Mesothelial cell of epicardium (in vitro differentiated cells): ENCODE measurements at regions not wholly inside any gene's neighbourhood (a gene's known extent, or its start where the extent isn't known, plus 50 kb on each side); places are given as distances from the start of the nearest gene placed in this dataset.

ENCODE experiments used
- DNase-seq, 2 experiments: peaks; one replicate each; pipeline ENCODE4 v3.0.0; 2021; ENCODE audit warnings: low spot score in 2 of 2; ENCODE audit not compliant: unreplicated experiment in 2 of 2
- H3K27ac Mint-ChIP-seq: 2 replicates; pipeline ENCODE4 v1.8.0; 2021; ENCODE audit warnings: mixed read lengths
- H3K27me3 Mint-ChIP-seq: 2 replicates; pipeline ENCODE4 v1.8.0; 2021; ENCODE audit warnings: low read depth, mixed read lengths
- H3K36me3 Mint-ChIP-seq: 2 replicates; pipeline ENCODE4 v1.8.0; 2021; ENCODE audit warnings: mixed read lengths
- H3K4me1 Mint-ChIP-seq: 2 replicates; pipeline ENCODE4 v1.8.0; 2021; ENCODE audit warnings: mixed read lengths
- H3K4me3 Mint-ChIP-seq: 2 replicates; pipeline ENCODE4 v1.8.0; 2021; ENCODE audit warnings: mild to moderate bottlenecking, moderate library complexity, mixed read lengths
- H3K9me3 Mint-ChIP-seq: 2 replicates; pipeline ENCODE4 v1.8.0; 2021; ENCODE audit warnings: mixed read lengths
- TF ChIP-seq, protein P1 (sequence below): fragments of 200-600 bp; sonication (generic); IDR thresholded peaks from one replicate; pipeline ENCODE4 v1.5.0; 2021; ENCODE audit warnings: antibody characterized with exemption; ENCODE audit not compliant: unreplicated experiment

DNA sequence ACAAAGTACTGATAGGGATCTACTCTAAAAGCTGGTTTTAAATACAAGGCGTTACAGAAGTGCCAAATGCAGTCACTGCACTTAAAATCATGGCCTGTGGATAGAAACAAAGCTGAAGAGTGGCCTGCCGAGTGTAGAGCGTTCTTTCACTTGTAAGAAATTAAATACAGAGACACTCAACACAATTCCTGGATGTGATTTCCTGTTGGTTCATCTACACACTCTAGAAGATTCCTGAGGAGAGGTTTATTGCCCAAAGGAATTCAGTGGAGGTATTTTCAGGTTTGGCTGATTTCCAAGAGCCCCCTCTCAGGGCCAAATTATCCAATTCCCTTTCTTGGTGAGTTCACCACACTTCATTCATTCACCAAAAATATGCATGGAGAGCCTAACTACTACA lies 200.3 kb upstream of the IL12A start:
- H3K27ac Mint-ChIP-seq, result peak overlapping the region; percentile 97
- no peak for DNase-seq

DNA sequence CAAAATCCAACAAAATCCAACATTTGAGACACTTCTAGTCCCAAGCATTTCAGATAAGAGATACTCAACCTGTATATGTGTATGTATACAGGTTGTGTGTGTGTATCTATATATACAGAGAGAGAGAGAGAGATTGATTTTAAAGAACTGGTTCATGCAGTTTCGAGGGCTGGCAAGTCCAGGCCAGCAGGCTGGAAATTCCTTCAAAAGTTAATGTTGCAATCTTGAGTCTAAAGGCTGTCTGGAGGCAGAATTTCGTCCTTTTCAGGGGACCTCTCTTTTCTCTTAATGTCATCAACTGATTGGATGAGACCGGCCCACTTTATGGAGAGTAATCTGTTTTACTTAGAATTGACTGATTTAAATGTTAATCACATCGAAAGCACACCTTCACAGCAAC lies 199.6 kb upstream of the IL12A start:
- H3K9me3 Mint-ChIP-seq, result no peaks in the 10 kb centered on the region
- H3K4me1 Mint-ChIP-seq, result peaks cover 70% of the 10 kb centered on the region
- no peaks in the 10 kb centered on the region for H3K27me3 Mint-ChIP-seq
- no peaks in the 10 kb centered on the region for H3K36me3 Mint-ChIP-seq
- no peak for DNase-seq
- TF ChIP-seq, protein P1, sequence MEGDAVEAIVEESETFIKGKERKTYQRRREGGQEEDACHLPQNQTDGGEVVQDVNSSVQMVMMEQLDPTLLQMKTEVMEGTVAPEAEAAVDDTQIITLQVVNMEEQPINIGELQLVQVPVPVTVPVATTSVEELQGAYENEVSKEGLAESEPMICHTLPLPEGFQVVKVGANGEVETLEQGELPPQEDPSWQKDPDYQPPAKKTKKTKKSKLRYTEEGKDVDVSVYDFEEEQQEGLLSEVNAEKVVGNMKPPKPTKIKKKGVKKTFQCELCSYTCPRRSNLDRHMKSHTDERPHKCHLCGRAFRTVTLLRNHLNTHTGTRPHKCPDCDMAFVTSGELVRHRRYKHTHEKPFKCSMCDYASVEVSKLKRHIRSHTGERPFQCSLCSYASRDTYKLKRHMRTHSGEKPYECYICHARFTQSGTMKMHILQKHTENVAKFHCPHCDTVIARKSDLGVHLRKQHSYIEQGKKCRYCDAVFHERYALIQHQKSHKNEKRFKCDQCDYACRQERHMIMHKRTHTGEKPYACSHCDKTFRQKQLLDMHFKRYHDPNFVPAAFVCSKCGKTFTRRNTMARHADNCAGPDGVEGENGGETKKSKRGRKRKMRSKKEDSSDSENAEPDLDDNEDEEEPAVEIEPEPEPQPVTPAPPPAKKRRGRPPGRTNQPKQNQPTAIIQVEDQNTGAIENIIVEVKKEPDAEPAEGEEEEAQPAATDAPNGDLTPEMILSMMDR, result no peak
- H3K27ac Mint-ChIP-seq, result peak overlapping the region; percentile 95
- H3K4me3 Mint-ChIP-seq, result no peak overlapping the region

More for the DNA sequence above, 200.3 kb upstream of the IL12A start:
- Mint-ChIP-seq H3K4me3 (no peak overlapping the region), H3K27me3 (no peaks in the 10 kb centered on the region), H3K36me3 (no peaks in the 10 kb centered on the region), H3K9me3 (no peaks in the 10 kb centered on the region), H3K4me1 (peaks cover 78% of the 10 kb centered on the region)
- TF ChIP-seq, protein P1, result no peak

DNA sequence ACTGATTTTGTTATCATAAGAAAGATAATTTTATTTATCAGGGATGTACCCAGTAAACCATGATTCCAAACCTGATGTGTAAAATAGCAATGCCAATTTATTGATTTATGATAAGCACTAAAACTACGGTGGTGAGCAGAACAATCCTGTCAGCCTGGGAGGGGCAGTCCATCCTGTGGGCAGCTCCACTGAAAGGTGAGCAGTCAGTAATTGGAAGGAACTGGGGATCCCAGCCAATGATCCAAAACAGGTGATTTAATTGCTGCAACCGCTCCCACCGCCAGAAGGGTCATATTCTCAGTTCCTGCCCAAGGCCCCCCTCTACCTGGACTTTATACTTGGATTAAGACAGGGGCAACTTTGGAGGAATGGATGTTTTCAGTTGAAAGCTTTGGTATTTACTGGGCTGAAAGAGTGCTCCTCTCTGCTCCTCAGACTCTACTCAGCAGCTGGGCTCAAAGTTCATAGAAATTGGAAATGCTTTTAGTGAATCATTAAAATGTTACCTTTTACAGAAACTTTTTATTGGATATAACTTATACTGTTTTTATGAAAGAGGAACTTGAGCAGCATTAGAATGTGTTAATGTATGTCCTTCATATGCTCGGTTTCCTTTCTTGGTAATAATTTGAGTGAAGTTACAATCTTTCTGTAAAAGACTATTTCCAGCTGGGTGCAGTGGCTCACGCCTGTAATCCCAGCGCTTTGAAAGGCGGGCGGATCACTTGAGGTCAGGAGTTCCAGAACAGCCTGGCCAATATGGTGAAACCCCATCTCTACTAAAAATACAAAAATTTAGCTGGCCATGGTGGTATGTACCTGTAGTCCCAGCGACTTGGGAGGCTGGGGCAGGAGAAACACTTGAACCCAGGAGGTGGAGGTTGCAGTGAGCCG lies 198.6 kb upstream of the IL12A start:
- Mint-ChIP-seq H3K27ac (peak overlapping the region; percentile 95), H3K9me3 (no peaks in the 10 kb centered on the region), H3K27me3 (no peaks in the 10 kb centered on the region), H3K36me3 (no peaks in the 10 kb centered on the region), H3K4me1 (peaks cover 61% of the 10 kb centered on the region), H3K4me3 (no peak overlapping the region)
- TF ChIP-seq, protein P1, result no peak
- DNase-seq, result no peak

DNA sequence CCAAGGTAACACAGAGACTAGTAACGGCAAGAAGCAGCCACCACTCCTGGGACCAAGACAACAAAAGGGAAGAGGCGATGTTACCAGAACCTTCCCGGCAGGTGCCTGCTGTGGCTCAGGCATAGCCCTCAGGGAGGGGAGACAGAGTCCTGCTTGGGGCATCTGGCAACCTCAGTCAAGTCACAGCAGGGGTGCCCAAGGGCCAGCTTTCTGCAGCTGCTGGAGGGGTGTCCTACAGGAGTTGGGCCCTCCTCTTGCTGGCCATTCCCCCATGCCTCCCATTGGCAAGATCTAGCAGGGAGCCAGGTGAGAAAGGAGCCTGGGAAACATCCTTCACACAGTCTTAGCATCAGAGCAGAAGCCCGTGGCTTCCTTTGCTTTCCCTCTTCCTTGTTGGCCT lies 197.3 kb upstream of the IL12A start:
- Mint-ChIP-seq H3K4me1 (peaks cover 52% of the 10 kb centered on the region), H3K9me3 (peaks cover 9% of the 10 kb centered on the region), H3K4me3 (no peak overlapping the region)

DNA sequence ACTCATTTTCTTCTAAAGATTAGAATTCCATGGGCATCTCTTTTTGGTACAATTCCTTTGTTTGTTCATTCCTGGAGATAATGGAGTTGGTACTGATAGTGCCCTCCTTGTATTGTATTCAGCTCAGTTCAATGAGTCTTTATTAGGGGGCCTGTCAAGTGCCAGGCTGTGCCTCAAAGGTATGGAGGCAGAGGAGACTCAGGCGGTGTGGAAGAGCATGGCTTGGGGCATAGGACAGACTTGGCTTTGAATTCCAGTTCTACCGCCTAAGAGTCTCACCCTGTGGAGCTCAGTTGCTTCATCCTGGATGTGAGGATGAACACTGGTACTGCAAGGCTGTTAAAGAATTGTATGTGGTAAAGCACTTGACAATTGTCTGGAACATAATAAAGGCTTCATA lies 196.6 kb upstream of the IL12A start:
- no peak for DNase-seq
- Mint-ChIP-seq H3K27me3 (no peaks in the 10 kb centered on the region), H3K36me3 (peaks cover 6% of the 10 kb centered on the region), H3K4me1 (peaks cover 45% of the 10 kb centered on the region), H3K27ac (no peak overlapping the region), H3K4me3 (no peak overlapping the region), H3K9me3 (peaks cover 9% of the 10 kb centered on the region)
- TF ChIP-seq, protein P1, result no peak

More for the DNA sequence above, 197.3 kb upstream of the IL12A start:
- no peak for DNase-seq
- peak overlapping the region; percentile 84 for H3K27ac Mint-ChIP-seq
- no peaks in the 10 kb centered on the region for H3K27me3 Mint-ChIP-seq
- H3K36me3 Mint-ChIP-seq, result peaks cover 6% of the 10 kb centered on the region
- TF ChIP-seq, protein P1, result no peak
